ENCODE measurements at regions not wholly inside any gene's neighbourhood (a gene's known extent, or its start where the extent isn't known, plus 50 kb on each side); places are given as distances from the start of the nearest gene placed in this dataset.

GRCh38 chr9:23962101-23962500 lies 136.1 kb upstream of the ELAVL2 start:
- TF ChIP-seq CTCF (IDR thresholded peaks at IDR 0.05; ENCODE audit: poor library complexity, severe bottlenecking), result no peak
- no peak for TF ChIP-seq RAD21 (conservative IDR thresholded peaks at IDR 0.05)
- TF ChIP-seq POLR2AphosphoS5 (IDR thresholded peaks at IDR 0.05), result no peak
- no peak for TF ChIP-seq EP300 (conservative IDR thresholded peaks at IDR 0.05; ENCODE audit: poor library complexity, severe bottlenecking)
- TF ChIP-seq EZH2 (IDR thresholded peaks at IDR 0.05; ENCODE audit: borderline replicate concordance, insufficient read depth, low read length, poor library complexity, severe bottlenecking), result no peak
- TF ChIP-seq MXI1 (conservative IDR thresholded peaks at IDR 0.05; ENCODE audit: poor library complexity, severe bottlenecking), result no peak
- TF ChIP-seq REST (IDR thresholded peaks at IDR 0.05; ENCODE audit: borderline replicate concordance), result no peak
